ENCODE measurements at regions not wholly inside any gene's neighbourhood (a gene's known extent, or its start where the extent isn't known, plus 50 kb on each side); places are given as distances from the start of the nearest gene placed in this dataset.
A peak's percentile ranks its signal among the peaks of the same experiment; 100 is the strongest.

DNA sequence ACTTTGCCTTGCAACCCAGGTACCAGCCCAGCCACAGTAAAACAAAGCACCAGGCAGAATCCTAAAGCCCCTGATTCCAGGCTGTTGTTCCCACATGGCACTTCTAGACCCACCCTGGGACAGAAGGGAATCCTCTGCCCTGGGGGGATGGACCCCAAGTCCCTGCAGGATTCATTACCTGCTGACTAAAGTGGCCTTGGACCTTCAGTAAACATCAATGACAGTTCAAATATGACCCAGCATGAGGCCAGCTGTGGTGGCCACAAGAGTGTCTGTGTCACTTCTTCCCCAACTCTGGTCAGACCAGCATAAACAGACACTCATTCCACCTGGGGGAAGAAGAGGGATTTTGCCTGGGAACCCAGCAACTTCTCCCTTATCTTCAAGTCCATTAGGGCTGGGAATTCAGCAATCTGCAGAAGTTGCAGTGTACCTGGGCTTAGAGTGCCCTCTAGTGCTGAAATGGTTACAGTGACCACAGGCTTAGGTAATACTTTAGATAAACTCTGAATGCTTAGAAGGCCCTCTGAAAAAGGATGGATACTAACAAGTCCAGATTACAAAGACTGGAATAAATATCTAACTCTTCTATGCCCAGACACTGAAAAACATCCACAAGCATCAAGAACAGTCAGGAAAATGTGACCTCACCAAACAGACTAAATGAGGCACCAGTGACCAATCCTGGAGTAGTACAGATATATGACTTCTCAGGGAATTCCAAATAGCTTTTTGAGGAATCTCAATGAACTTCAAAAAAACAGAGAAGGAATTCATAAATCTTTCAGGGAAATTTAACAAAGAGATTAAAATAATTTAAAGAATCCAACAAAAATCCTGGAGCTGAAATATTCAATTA, 108.5 kb upstream of the TMEM168 start:
- ChIA-PET POLR2A (no interaction called here), CTCF (interaction anchor here (0.6 to 3.1 kb wide), 22 partner anchors 9 to 1157 kb away, joined by 3 to 26 read pairs (median 3); no protein-coding TSS in a partner anchor)
- H3K4me3 ChIP-seq (ENCODE audit: low read depth, low read length): no peak overlapping the region
- peaks cover 4 to 9% of the 10 kb centered on the region in 2 experiments; a peak in 2 of 3 replicates for H3K36me3 ChIP-seq (ENCODE audit: control insufficient read depth in 2 of 2, insufficient read depth in 1 of 2, low read length in 2 of 2)
- no peak overlapping the region for H3K27ac ChIP-seq (ENCODE audit: extremely low read depth, low read depth, low read length)
- TF ChIP-seq ZNF514 (tag by site-specific recombination; IDR thresholded peaks at IDR 0.05) (no peak), ZNF155 (tag by site-specific recombination; IDR thresholded peaks at IDR 0.05) (no peak), ZXDB (tag by site-specific recombination; IDR thresholded peaks at IDR 0.05) (no peak), SP7 (tag by site-specific recombination; IDR thresholded peaks at IDR 0.05) (no peak), ZSCAN4 (tag by site-specific recombination; IDR thresholded peaks at IDR 0.05) (no peak), BCL6B (tag by site-specific recombination; IDR thresholded peaks at IDR 0.05) (no peak), ZNF555 (tag by site-specific recombination; conservative IDR thresholded peaks at IDR 0.05) (no peak), ZNF629 (tag by site-specific recombination; IDR thresholded peaks at IDR 0.05) (no peak), ZNF302 (tag by site-specific recombination; IDR thresholded peaks at IDR 0.05; ENCODE audit: low read depth) (no peak), GLI4 (tag by site-specific recombination; IDR thresholded peaks at IDR 0.05) (no peak), ZNF830 (tag by site-specific recombination; IDR thresholded peaks at IDR 0.05; ENCODE audit: low read depth) (no peak), YY2 (tag by site-specific recombination; IDR thresholded peaks at IDR 0.05) (no peak), ZNF837 (tag by site-specific recombination; IDR thresholded peaks at IDR 0.05) (no peak), MZF1 (tag by site-specific recombination; IDR thresholded peaks at IDR 0.05; ENCODE audit: borderline replicate concordance) (no peak), ZNF426 (tag by site-specific recombination; IDR thresholded peaks at IDR 0.05) (no peak), CTCF (tag by site-specific recombination; IDR thresholded peaks at IDR 0.05) (peak; percentile 75), ZNF2 (tag by site-specific recombination; IDR thresholded peaks at IDR 0.05) (0 out of 2 replicates have a peak, but pooled peaks have one; percentile 22), ZNF416 (tag by site-specific recombination; IDR thresholded peaks at IDR 0.05) (no peak), ZNF747 (tag by site-specific recombination; IDR thresholded peaks at IDR 0.05) (no peak), ZBTB21 (tag by site-specific recombination; IDR thresholded peaks at IDR 0.05) (no peak), IKZF3 (tag by site-specific recombination; IDR thresholded peaks at IDR 0.05) (peak; percentile 44; the same call in 1 of the 2 replicates), ZNF660 (tag by site-specific recombination; IDR thresholded peaks at IDR 0.05) (peak; percentile 70), ZNF600 (tag by site-specific recombination; IDR thresholded peaks at IDR 0.05) (no peak), ZNF433 (tag by site-specific recombination; IDR thresholded peaks at IDR 0.05; ENCODE audit: low read depth) (no peak), ZNF654 (tag by site-specific recombination; IDR thresholded peaks at IDR 0.05; ENCODE audit: low read depth) (peak; percentile 92), ZNF529 (tag by site-specific recombination; IDR thresholded peaks at IDR 0.05; ENCODE audit: insufficient replicate concordance) (no peak)
- TF ChIP-seq, protein P1, sequence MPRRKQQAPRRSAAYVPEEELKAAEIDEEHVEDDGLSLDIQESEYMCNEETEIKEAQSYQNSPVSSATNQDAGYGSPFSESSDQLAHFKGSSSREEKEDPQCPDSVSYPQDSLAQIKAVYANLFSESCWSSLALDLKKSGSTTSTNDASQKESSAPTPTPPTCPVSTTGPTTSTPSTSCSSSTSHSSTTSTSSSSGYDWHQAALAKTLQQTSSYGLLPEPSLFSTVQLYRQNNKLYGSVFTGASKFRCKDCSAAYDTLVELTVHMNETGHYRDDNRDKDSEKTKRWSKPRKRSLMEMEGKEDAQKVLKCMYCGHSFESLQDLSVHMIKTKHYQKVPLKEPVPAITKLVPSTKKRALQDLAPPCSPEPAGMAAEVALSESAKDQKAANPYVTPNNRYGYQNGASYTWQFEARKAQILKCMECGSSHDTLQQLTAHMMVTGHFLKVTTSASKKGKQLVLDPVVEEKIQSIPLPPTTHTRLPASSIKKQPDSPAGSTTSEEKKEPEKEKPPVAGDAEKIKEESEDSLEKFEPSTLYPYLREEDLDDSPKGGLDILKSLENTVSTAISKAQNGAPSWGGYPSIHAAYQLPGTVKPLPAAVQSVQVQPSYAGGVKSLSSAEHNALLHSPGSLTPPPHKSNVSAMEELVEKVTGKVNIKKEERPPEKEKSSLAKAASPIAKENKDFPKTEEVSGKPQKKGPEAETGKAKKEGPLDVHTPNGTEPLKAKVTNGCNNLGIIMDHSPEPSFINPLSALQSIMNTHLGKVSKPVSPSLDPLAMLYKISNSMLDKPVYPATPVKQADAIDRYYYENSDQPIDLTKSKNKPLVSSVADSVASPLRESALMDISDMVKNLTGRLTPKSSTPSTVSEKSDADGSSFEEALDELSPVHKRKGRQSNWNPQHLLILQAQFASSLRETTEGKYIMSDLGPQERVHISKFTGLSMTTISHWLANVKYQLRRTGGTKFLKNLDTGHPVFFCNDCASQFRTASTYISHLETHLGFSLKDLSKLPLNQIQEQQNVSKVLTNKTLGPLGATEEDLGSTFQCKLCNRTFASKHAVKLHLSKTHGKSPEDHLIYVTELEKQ (tag by site-specific recombination; IDR thresholded peaks at IDR 0.05; ENCODE audit: borderline replicate concordance): no peak
- TF ChIP-seq, protein P2, sequence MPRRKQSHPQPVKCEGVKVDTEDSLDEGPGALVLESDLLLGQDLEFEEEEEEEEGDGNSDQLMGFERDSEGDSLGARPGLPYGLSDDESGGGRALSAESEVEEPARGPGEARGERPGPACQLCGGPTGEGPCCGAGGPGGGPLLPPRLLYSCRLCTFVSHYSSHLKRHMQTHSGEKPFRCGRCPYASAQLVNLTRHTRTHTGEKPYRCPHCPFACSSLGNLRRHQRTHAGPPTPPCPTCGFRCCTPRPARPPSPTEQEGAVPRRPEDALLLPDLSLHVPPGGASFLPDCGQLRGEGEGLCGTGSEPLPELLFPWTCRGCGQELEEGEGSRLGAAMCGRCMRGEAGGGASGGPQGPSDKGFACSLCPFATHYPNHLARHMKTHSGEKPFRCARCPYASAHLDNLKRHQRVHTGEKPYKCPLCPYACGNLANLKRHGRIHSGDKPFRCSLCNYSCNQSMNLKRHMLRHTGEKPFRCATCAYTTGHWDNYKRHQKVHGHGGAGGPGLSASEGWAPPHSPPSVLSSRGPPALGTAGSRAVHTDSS (tag by site-specific recombination; IDR thresholded peaks at IDR 0.05): no peak
- no peaks in the 10 kb centered on the region for H3K9me3 ChIP-seq (ENCODE audit: control insufficient read depth, insufficient read depth, low read depth, low read length)
- no peaks in the 10 kb centered on the region for H3K4me1 ChIP-seq (ENCODE audit: control insufficient read depth, insufficient read depth, low read length)
